LNCaP clone FGC (cell line): ENCODE measurements at regions not wholly inside any gene's neighbourhood (a gene's known extent, or its start where the extent isn't known, plus 50 kb on each side); places are given as distances from the start of the nearest gene placed in this dataset.

Source experiments
- DNase-seq: peaks from one replicate; pipeline ENCODE4 v3.0.0-alpha.2; 2011; ENCODE audit warnings: low read depth
- H3K4me3 ChIP-seq: 2 replicates; pipeline ENCODE4 v1.5.1; 2011; ENCODE audit warnings: mild to moderate bottlenecking, low read depth, low read length, control low read depth
- CTCF ChIP-seq: IDR thresholded peaks from 2 replicates; pipeline ENCODE4 v1.5.1; 2012; ENCODE audit warnings: mild to moderate bottlenecking; ENCODE audit not compliant: control insufficient read depth, insufficient read depth; ENCODE audit errors: extremely low read depth

- DNase-seq = no peak
- TF ChIP-seq CTCF = no peak
Measured at GRCh38 chr10:44064317-44064716, 320.6 kb downstream of the CXCL12 start.

GRCh38 chr10:44063686-44064085, 321.2 kb downstream of the CXCL12 start:
- H3K4me3 ChIP-seq = no peak overlapping the region
- no peak for DNase-seq
- TF ChIP-seq CTCF = no peak

More at GRCh38 chr10:44064317-44064716, 320.6 kb downstream of the CXCL12 start:
- H3K4me3 ChIP-seq = no peak overlapping the region

GRCh38 chr10:44060719-44061118, 324.2 kb downstream of the CXCL12 start:
- DNase-seq = no peak
- no peak overlapping the region for H3K4me3 ChIP-seq
- TF ChIP-seq CTCF = no peak

GRCh38 chr10:44060221-44060620, 324.7 kb downstream of the CXCL12 start:
- DNase-seq = no peak
- no peak overlapping the region for H3K4me3 ChIP-seq
- TF ChIP-seq CTCF = no peak

- TF ChIP-seq CTCF = no peak
- H3K4me3 ChIP-seq = no peak overlapping the region
Measured at GRCh38 chr10:44058259-44058658, 326.6 kb downstream of the CXCL12 start.

GRCh38 chr10:44056967-44057805, 327.7 kb downstream of the CXCL12 start:
- no peak for TF ChIP-seq CTCF
- DNase-seq = peak; percentile 22

More at GRCh38 chr10:44058259-44058658, 326.6 kb downstream of the CXCL12 start:
- no peak for DNase-seq

GRCh38 chr10:44056206-44056605, 328.7 kb downstream of the CXCL12 start:
- H3K4me3 ChIP-seq = no peak overlapping the region
- TF ChIP-seq CTCF = no peak
- no peak for DNase-seq

More at GRCh38 chr10:44056967-44057805, 327.7 kb downstream of the CXCL12 start:
- H3K4me3 ChIP-seq = no peak overlapping the region
